GM12878 (cell line): ENCODE measurements at regions not wholly inside any gene's neighbourhood (a gene's known extent, or its start where the extent isn't known, plus 50 kb on each side); places are given as distances from the start of the nearest gene placed in this dataset.

Experiments
- ATAC-seq: fragments of 200-7000 bp; cut with Tn5 transposase; 3 replicates; pipeline ENCODE4 v1.9.1; 2020; ENCODE audit warnings: mild to moderate bottlenecking, moderate library complexity
- BruUV-seq: library from RNA; stranded (reverse); fragments of 400-500 nt; replicated peaks from 2 replicates; lab custom pipeline; 2021; lab: Mats Ljungman, UMichigan
- CTCF ChIA-PET: fragments of 300-600 bp; sonication (Branson Sonifier 250); formaldehyde crosslinking; extraction: SDS; loops from one replicate; lab custom pipeline; 2021; ENCODE audit warnings: inconsistent platforms; lab: Yijun Ruan, JAX
- POLR2A ChIA-PET: fragments of 350-600 bp; formaldehyde crosslinking; extraction: SDS; loops from one replicate; lab custom pipeline; 2021; ENCODE audit warnings: inconsistent platforms; lab: Charles Lee
- RAD21 ChIA-PET: fragments of 300-600 bp; sonication (Branson Sonifier 250); formaldehyde crosslinking; loops from one replicate; lab custom pipeline; 2023; ENCODE audit warnings: antibody characterized with exemption; ENCODE audit not compliant: unreplicated experiment; lab: Charles Lee
- SMC1A ChIA-PET: fragments of 300-600 bp; sonication (Branson Sonifier 250); formaldehyde crosslinking; loops from one replicate; lab custom pipeline; 2023; ENCODE audit not compliant: unreplicated experiment, uncharacterized antibody; lab: Charles Lee
- DNase-seq: peaks from one replicate; pipeline ENCODE4 v3.0.0-alpha.2; 2011; ENCODE audit warnings: low read depth, low spot score
- FAIRE-seq: peaks from 3 replicates; lab custom pipeline; 2011; peaks lifted over from hg19 to GRCh38; lab: Jason Lieb, UNC
- H2AFZ ChIP-seq: 2 replicates; pipeline ENCODE4 v1.6.0; 2011; ENCODE audit warnings: low read depth, low read length, control low read depth; ENCODE audit not compliant: control insufficient read depth
- H3K27ac ChIP-seq: 2 replicates; pipeline ENCODE4 v1.5.1; 2011; ENCODE audit warnings: control low read depth; ENCODE audit not compliant: control insufficient read depth, insufficient read depth
- H3K27me3 ChIP-seq, 2 experiments: replicated peaks in 1 of 2; 2 replicates each; pipeline versions ENCODE4 v1.6.0 to v1.6.1; 2011; ENCODE audit warnings: low read length in 1 of 2; ENCODE audit not compliant: control insufficient read depth in 2 of 2, insufficient read depth in 2 of 2
- H3K36me3 ChIP-seq, 2 experiments: 2 replicates each; pipeline ENCODE4 v1.5.1; 2011; ENCODE audit warnings: low read length in 1 of 2; ENCODE audit not compliant: control insufficient read depth in 2 of 2, insufficient read depth in 2 of 2
- H3K4me1 ChIP-seq: 2 replicates; pipeline ENCODE4 v1.6.1; 2011; ENCODE audit warnings: mild to moderate bottlenecking, low read length, moderate library complexity, mixed read lengths; ENCODE audit not compliant: control insufficient read depth, insufficient read depth
- H3K4me2 ChIP-seq: 2 replicates; pipeline ENCODE4 v1.6.0; 2011; ENCODE audit warnings: control low read depth; ENCODE audit not compliant: control insufficient read depth, insufficient read depth
- H3K4me3 ChIP-seq: fragments of 200-600 bp; sonication (generic); 2 replicates; pipeline ENCODE4 v1.5.1; 2016
- H3K79me2 ChIP-seq: 2 replicates; pipeline ENCODE4 v1.6.0; 2011; ENCODE audit warnings: low read length; ENCODE audit not compliant: control insufficient read depth, insufficient read depth
- H3K9ac ChIP-seq: 2 replicates; pipeline ENCODE4 v1.8.0; 2011; ENCODE audit warnings: low read length, control low read depth, mixed read lengths; ENCODE audit not compliant: control insufficient read depth, insufficient read depth
- H3K9me3 ChIP-seq: replicated peaks from 3 replicates; pipeline ENCODE4 v1.5.1; 2011; ENCODE audit warnings: mild to moderate bottlenecking, low read length; ENCODE audit not compliant: control insufficient read depth, insufficient read depth
- H4K20me1 ChIP-seq: 2 replicates; pipeline ENCODE4 v1.6.0; 2011; ENCODE audit not compliant: control insufficient read depth, insufficient read depth
- ASH2L ChIP-seq: fragments of 300-600, 200-600 bp; sonication (generic); IDR thresholded peaks from 2 replicates; pipeline ENCODE4 v1.6.1; 2017; ENCODE audit warnings: low read depth, mild to moderate bottlenecking, borderline replicate concordance
- BHLHE40 ChIP-seq, 2 experiments: fragments of 450-650 bp in 1 of 2; IDR thresholded peaks; 2 replicates each; pipeline ENCODE4 v1.6.1; 2011 to 2017; ENCODE audit warnings: low read depth in 2 of 2, borderline replicate concordance in 1 of 2, improper control_type of control experiment in 1 of 2, low read length in 1 of 2, mild to moderate bottlenecking in 1 of 2
- EED ChIP-seq: sonication (generic); IDR thresholded peaks from 2 replicates; pipeline ENCODE4 v1.6.1; 2016; ENCODE audit warnings: antibody characterized with exemption, low read depth
- MXI1 ChIP-seq: fragments of 150-350 bp; IDR thresholded peaks from 2 replicates; pipeline ENCODE4 v1.6.1; 2011; ENCODE audit warnings: low read depth, mild to moderate bottlenecking, inconsistent platforms, low read length, improper control_type of control experiment
- WRNIP1 ChIP-seq: IDR thresholded peaks from 2 replicates; pipeline ENCODE4 v1.6.1; 2011; ENCODE audit warnings: low read depth, low read length, improper control_type of control experiment, borderline replicate concordance
- WGBS: methylation state at CpG from one replicate; pipeline ENCODE4 v1.1.6; 2016; ENCODE audit warnings: low lambda C conversion rate; ENCODE audit not compliant: insufficient replicate concordance, insufficient coverage; ENCODE audit errors: missing lambda C conversion rate; 5-methylcytosine and 5-hydroxymethylcytosine counted together
- in situ Hi-C: fragments of 300-500 bp; cut with MboI; formaldehyde crosslinking; loops from 9 replicates; pipeline ENCODE4 v1.14.3; 2018; ENCODE audit warnings: mixed read lengths
- intact Hi-C: fragments of 100-400 bp; cut with micrococcal nuclease; formaldehyde crosslinking; loops from one replicate; pipeline ENCODE4 v1.14.2; 2022; ENCODE audit not compliant: unreplicated experiment
- TF ChIP-seq, protein P1 (sequence below): IDR thresholded peaks from 2 replicates; pipeline ENCODE4 v1.6.1; 2012; ENCODE audit warnings: low read length, inconsistent platforms

DNA sequence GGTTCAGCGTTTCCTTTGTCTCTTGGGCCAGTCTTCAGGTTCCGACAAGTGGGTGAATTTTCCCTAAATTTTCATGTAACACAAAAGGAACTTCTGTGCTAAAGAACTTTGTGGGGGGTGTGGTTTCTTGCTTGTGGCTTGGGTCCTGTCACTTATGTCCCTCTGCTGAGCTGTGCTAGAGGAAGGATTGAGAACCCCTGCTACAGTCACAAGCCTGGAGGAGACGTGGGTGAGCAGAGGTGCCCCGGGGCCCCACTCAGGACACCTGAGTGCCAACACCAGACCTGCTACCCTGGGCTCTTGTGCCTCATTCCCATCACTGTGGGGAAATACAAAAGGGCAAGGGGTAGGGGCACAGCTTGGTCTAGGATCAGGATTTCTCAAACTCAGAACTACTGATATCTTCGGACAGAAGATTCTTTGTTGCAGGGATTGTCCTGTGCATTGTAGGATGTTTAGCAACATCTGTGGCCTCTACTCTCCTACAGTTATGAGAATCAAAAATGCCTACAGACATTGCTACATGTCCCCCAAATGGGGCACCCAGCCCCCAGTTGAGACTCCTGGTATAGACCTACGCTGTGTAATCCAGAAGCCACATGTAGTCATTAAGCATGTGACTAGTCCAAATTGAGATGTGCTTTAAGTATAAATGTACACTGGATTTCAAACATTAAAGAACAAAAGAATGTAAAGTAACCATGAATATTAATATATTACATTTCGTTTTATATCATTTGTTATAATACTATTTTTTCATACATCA lies 128.7 kb downstream of the LY86 start:
- Histone ChIP-seq H2AFZ (no peak overlapping the region), H3K79me2 (no peaks in the 10 kb centered on the region), H3K4me2 (no peak overlapping the region), H3K27ac (no peak overlapping the region), H3K9ac (no peak overlapping the region), H3K4me1 (peaks cover 15% of the 10 kb centered on the region), H3K9me3 (no peaks in the 10 kb centered on the region), H3K36me3 (no peaks in the 10 kb centered on the region), H3K27me3 (no peaks in the 10 kb centered on the region), H4K20me1 (no peaks in the 10 kb centered on the region), H3K4me3 (no peak overlapping the region)
- in situ Hi-C loops: no loop called here
- SMC1A ChIA-PET: interaction anchor here (1.0 to 2.1 kb wide), 3 partner anchors 17 to 58 kb away, joined by 3 to 9 read pairs (median 3); no protein-coding TSS in a partner anchor
- RAD21 ChIA-PET: interaction anchor here (0.6 kb wide), 1 partner anchor 553 kb away, joined by 3 read pairs; no protein-coding TSS in a partner anchor
- FAIRE-seq (no peak), DNase-seq (no peak), ATAC-seq (no peak)
- CTCF ChIA-PET: interaction anchor here (1.4 to 9.4 kb wide), 3 partner anchors 12 to 526 kb away, joined by 3 to 82 read pairs (median 7); no protein-coding TSS in a partner anchor
- BruUV-seq: no TSS peak
- POLR2A ChIA-PET: interaction anchor here (0.6 kb wide), 1 partner anchor 15 kb away, joined by 3 read pairs; no protein-coding TSS in a partner anchor
- no peak for TF ChIP-seq ASH2L
- TF ChIP-seq WRNIP1: no peak
- TF ChIP-seq MXI1: no peak
- intact Hi-C loops: no loop called here
- 70% methylated on average over 7 of the region's 7 CpGs for WGBS

DNA sequence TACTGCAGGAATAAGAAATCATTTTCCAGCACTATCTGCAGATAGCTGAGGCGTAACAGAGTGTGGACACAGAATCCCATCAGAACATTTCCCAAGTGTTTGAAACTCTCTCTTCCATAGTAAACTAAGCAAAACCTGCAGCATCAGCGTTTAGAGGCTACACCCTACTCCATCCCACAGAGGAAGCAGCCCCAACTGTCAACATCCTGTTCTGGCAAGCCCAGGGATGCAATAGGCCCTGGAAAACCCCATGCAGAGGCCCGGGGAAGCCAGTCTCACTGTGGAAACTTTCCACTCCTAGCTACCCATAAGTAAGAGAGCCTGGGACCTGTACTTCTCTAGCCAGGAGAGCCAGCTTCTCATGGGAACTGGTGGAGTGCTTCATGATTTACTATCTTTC lies 129.4 kb downstream of the LY86 start:
- Histone ChIP-seq H3K27me3 (no peaks in the 10 kb centered on the region), H3K4me2 (no peak overlapping the region), H3K36me3 (no peaks in the 10 kb centered on the region), H3K4me1 (peaks cover 8% of the 10 kb centered on the region), H4K20me1 (no peaks in the 10 kb centered on the region), H3K9me3 (no peaks in the 10 kb centered on the region), H3K9ac (no peak overlapping the region), H3K79me2 (no peaks in the 10 kb centered on the region), H2AFZ (no peak overlapping the region), H3K4me3 (no peak overlapping the region), H3K27ac (no peak overlapping the region)
- no peak for FAIRE-seq
- ChIA-PET CTCF (interaction anchor here (1.2 to 9.4 kb wide), 3 partner anchors 11 to 41 kb away, joined by 3 to 82 read pairs (median 7); no protein-coding TSS in a partner anchor), POLR2A (interaction anchor here (0.6 kb wide), 1 partner anchor 16 kb away, joined by 3 read pairs; no protein-coding TSS in a partner anchor), SMC1A (interaction anchor here (0.9 to 2.1 kb wide), 3 partner anchors 18 to 41 kb away, joined by 3 to 9 read pairs (median 3); no protein-coding TSS in a partner anchor), RAD21 (interaction anchor here (1.3 to 8.5 kb wide), 3 partner anchors 24 to 82 kb away, joined by 3 to 48 read pairs (median 3); no protein-coding TSS in a partner anchor)
- in situ Hi-C loops: no loop called here
- 29% methylated on average over 3 of the region's 3 CpGs for WGBS
- intact Hi-C loops: no loop called here
- BruUV-seq: no TSS peak
- TF ChIP-seq, protein P1, sequence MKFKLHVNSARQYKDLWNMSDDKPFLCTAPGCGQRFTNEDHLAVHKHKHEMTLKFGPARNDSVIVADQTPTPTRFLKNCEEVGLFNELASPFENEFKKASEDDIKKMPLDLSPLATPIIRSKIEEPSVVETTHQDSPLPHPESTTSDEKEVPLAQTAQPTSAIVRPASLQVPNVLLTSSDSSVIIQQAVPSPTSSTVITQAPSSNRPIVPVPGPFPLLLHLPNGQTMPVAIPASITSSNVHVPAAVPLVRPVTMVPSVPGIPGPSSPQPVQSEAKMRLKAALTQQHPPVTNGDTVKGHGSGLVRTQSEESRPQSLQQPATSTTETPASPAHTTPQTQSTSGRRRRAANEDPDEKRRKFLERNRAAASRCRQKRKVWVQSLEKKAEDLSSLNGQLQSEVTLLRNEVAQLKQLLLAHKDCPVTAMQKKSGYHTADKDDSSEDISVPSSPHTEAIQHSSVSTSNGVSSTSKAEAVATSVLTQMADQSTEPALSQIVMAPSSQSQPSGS: no peak
- TF ChIP-seq EED (0 out of 2 replicates have a peak, but pooled peaks have one; percentile 22), BHLHE40 (IDR thresholded peaks at IDR 0.05; ENCODE audit: borderline replicate concordance in 1 of 2, low read depth in 2 of 2, low read length in 1 of 2) (no peak)
- no peak for DNase-seq
- 0 out of 3 replicates have a peak, but pooled peaks have one; percentile 35 for ATAC-seq
